ENCODE measurements at regions not wholly inside any gene's neighbourhood (a gene's known extent, or its start where the extent isn't known, plus 50 kb on each side); places are given as distances from the start of the nearest gene placed in this dataset.

DNA sequence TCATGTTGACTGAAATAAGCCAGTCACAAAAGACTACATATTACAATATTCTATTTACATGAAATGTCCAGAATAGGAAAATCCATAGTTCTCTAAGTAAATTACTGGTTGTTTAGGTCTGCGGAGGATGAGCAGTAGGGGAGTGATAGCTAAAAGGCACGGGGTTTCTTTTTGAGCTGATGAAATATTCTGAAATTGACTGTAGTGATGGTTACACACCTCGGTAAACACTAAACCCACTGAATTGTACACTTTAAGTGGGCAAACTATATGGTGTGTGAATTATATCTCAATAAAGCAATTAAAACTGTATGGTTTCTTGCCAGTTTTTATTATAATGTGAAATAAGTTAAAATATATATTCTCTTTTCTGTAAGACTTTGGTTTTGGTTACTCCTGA, 77.7 kb upstream of the TMED7 start:
- Histone ChIP-seq H4K5ac (ENCODE audit: insufficient read length, low read depth, low read length) (no peak overlapping the region), H3K79me1 (ENCODE audit: insufficient read depth, low read depth, low read length, poor library complexity, severe bottlenecking) (no peaks in the 10 kb centered on the region), H3K27me3 (ENCODE audit: insufficient read depth, low read length) (no peaks in the 10 kb centered on the region), H3T11ph (ENCODE audit: low read length) (no peak overlapping the region), H3K4ac (ENCODE audit: low read depth, low read length) (no peak overlapping the region), H3K23me2 (ENCODE audit: insufficient read length, low read depth, low read length, poor library complexity, severe bottlenecking) (no peaks in the 10 kb centered on the region), H3K9me3 (ENCODE audit: control insufficient read depth, low read depth, low read length) (no peaks in the 10 kb centered on the region), H4K8ac (replicated peaks; ENCODE audit: insufficient read length, low read depth, low read length) (no peak overlapping the region), H3K79me2 (ENCODE audit: insufficient read depth, low read length) (no peaks in the 10 kb centered on the region), H3K27ac (ENCODE audit: insufficient read length, low read depth, low read length) (no peak overlapping the region), H4K20me1 (ENCODE audit: control insufficient read depth, insufficient read depth, insufficient read length) (no peaks in the 10 kb centered on the region), H3K4me1 (ENCODE audit: insufficient read depth, low read length) (no peaks in the 10 kb centered on the region), H2BK120ac (ENCODE audit: low read depth, low read length, poor library complexity, severe bottlenecking) (no peak overlapping the region), H4K91ac (ENCODE audit: insufficient read length, low read depth, low read length) (no peak overlapping the region), H3K4me2 (ENCODE audit: insufficient read depth, insufficient read length, low read length) (no peak overlapping the region), H3K18ac (ENCODE audit: insufficient read length, low read depth, low read length) (no peak overlapping the region), H3K56ac (ENCODE audit: insufficient read length, low read depth, low read length) (no peak overlapping the region), H3K14ac (ENCODE audit: insufficient read depth, low read length) (no peak overlapping the region), H2BK20ac (ENCODE audit: low read depth, low read length, poor library complexity, severe bottlenecking) (no peak overlapping the region), H3K23ac (ENCODE audit: insufficient read length, low read depth, low read length) (no peak overlapping the region), H3K9ac (ENCODE audit: extremely low read depth, insufficient read length, low read length) (no peak overlapping the region), H2BK5ac (ENCODE audit: insufficient read length, low read length) (no peak overlapping the region), H2AFZ (ENCODE audit: low read length) (no peak overlapping the region), H2BK12ac (ENCODE audit: insufficient read length, low read depth, low read length) (no peak overlapping the region), H2AK5ac (ENCODE audit: insufficient read length, low read length) (no peak overlapping the region), H2BK15ac (ENCODE audit: low read depth, low read length) (no peak overlapping the region)
- Mint-ChIP-seq H3K9me3 (peaks cover 0 to 2% of the 10 kb centered on the region in 2 experiments; a peak in 2 of 5 replicates), H3K4me1 (peaks cover 0 to 4% of the 10 kb centered on the region in 2 experiments; a peak in 2 of 4 replicates), H3K27me3 (ENCODE audit: low read depth) (no peaks in the 10 kb centered on the region), H3K4me3 (no peak overlapping the region), H3K27ac (no peak overlapping the region), H3K36me3 (ENCODE audit: insufficient read depth in 1 of 3, low read depth in 3 of 3) (no peaks in the 10 kb centered on the region)
- TF ChIP-seq, protein P1, sequence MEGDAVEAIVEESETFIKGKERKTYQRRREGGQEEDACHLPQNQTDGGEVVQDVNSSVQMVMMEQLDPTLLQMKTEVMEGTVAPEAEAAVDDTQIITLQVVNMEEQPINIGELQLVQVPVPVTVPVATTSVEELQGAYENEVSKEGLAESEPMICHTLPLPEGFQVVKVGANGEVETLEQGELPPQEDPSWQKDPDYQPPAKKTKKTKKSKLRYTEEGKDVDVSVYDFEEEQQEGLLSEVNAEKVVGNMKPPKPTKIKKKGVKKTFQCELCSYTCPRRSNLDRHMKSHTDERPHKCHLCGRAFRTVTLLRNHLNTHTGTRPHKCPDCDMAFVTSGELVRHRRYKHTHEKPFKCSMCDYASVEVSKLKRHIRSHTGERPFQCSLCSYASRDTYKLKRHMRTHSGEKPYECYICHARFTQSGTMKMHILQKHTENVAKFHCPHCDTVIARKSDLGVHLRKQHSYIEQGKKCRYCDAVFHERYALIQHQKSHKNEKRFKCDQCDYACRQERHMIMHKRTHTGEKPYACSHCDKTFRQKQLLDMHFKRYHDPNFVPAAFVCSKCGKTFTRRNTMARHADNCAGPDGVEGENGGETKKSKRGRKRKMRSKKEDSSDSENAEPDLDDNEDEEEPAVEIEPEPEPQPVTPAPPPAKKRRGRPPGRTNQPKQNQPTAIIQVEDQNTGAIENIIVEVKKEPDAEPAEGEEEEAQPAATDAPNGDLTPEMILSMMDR (conservative IDR thresholded peaks at IDR 0.05) = no peak
- DNase-seq = no peak
- WGBS (ENCODE audit: extremely low coverage, insufficient read length, low lambda C conversion rate) = no CpG with 5 or more reads among the region's 3 CpGs

Measured in H9 (cell line).